CD14-positive monocyte (primary cell): ENCODE measurements at regions not wholly inside any gene's neighbourhood (a gene's known extent, or its start where the extent isn't known, plus 50 kb on each side); places are given as distances from the start of the nearest gene placed in this dataset.
A peak's percentile ranks its signal among the peaks of the same experiment; 100 is the strongest.
"Not testable (repeated sequence)": the region's sequence is repeated elsewhere in the genome, so short reads cannot be mapped to it uniquely, and the experiment has no call there.

Experiments used
- DNase-seq, 3 donors: peaks; one replicate each; pipeline ENCODE4 v3.0.0-alpha.2; 2011 to 2022
- H2AFZ ChIP-seq: 2 replicates; pipeline ENCODE4 v1.6.0; 2012; ENCODE audit warnings: mild to moderate bottlenecking, low read depth, low read length, inconsistent platforms; ENCODE audit not compliant: insufficient read depth, poor library complexity, severe bottlenecking
- H3K27ac ChIP-seq, 2 donors: 1 replicate in 1 of 2; 2 replicates in 1 of 2; pipeline ENCODE4 v1.5.1; 2012 to 2013; ENCODE audit warnings: low read length in 2 of 2, control low read depth in 1 of 2, inconsistent platforms in 1 of 2, low read depth in 1 of 2, mild to moderate bottlenecking in 1 of 2
- H3K27me3 ChIP-seq, 2 donors: one replicate each; pipeline versions ENCODE4 v1.6.0 to v1.6.1; 2011 to 2013; ENCODE audit warnings: low read length in 2 of 2; ENCODE audit not compliant: control insufficient read depth in 2 of 2, insufficient read depth in 2 of 2
- H3K36me3 ChIP-seq, 2 donors: replicated peaks in 1 of 2; 1 replicate in 1 of 2; 2 replicates in 1 of 2; pipeline versions ENCODE4 v1.5.1 to v1.6.1; 2012 to 2013; ENCODE audit warnings: low read length in 2 of 2, control low read depth in 1 of 2, inconsistent platforms in 1 of 2, mild to moderate bottlenecking in 1 of 2; ENCODE audit not compliant: insufficient read depth in 2 of 2, control insufficient read depth in 1 of 2
- H3K4me1 ChIP-seq, 2 donors: 1 replicate in 1 of 2; 2 replicates in 1 of 2; pipeline versions ENCODE4 v1.5.1 to v1.6.1; 2012 to 2013; ENCODE audit warnings: low read length in 2 of 2, control low read depth in 1 of 2, inconsistent platforms in 1 of 2, mild to moderate bottlenecking in 1 of 2, moderate library complexity in 1 of 2; ENCODE audit not compliant: insufficient read depth in 2 of 2, control insufficient read depth in 1 of 2
- H3K4me2 ChIP-seq: replicated peaks from 2 replicates; pipeline ENCODE3; 2012; ENCODE audit warnings: low read length, moderate library complexity, mild to moderate bottlenecking; ENCODE audit not compliant: poor library complexity, severe bottlenecking; ENCODE audit errors: extremely low read depth
- H3K4me3 ChIP-seq, 3 experiments: fragments of 200-600 bp in 1 of 3; sonication (generic) in 1 of 3; replicated peaks in 1 of 3; 1 replicate in 2 of 3; 2 replicates in 1 of 3; pipeline ENCODE4 v1.5.1; 2011 to 2013; ENCODE audit warnings: low read length in 3 of 3, mild to moderate bottlenecking in 3 of 3, control low read depth in 2 of 3, low read depth in 2 of 3, inconsistent platforms in 1 of 3, moderate library complexity in 1 of 3
- H3K79me2 ChIP-seq: 2 replicates; pipeline ENCODE4 v1.6.0; 2012; ENCODE audit warnings: mild to moderate bottlenecking, control low read depth, inconsistent platforms, low read length, moderate library complexity; ENCODE audit not compliant: insufficient read depth
- H3K9ac ChIP-seq: 2 replicates; pipeline ENCODE4 v1.6.0; 2017; ENCODE audit warnings: low read length, mild to moderate bottlenecking; ENCODE audit not compliant: insufficient read depth, poor library complexity, severe bottlenecking
- H3K9me3 ChIP-seq, 2 donors: replicated peaks in 1 of 2; 1 replicate in 1 of 2; 2 replicates in 1 of 2; pipeline versions ENCODE4 v1.5.1 to v1.6.1; 2012 to 2013; ENCODE audit warnings: low read length in 2 of 2, control low read depth in 1 of 2; ENCODE audit not compliant: control insufficient read depth in 1 of 2, insufficient read depth in 1 of 2
- H4K20me1 ChIP-seq: 2 replicates; pipeline ENCODE4 v1.6.0; 2012; ENCODE audit warnings: mild to moderate bottlenecking, low read length, control low read depth, moderate library complexity; ENCODE audit not compliant: insufficient read depth
- H3K27ac Mint-ChIP-seq, 7 donors: one replicate each; pipeline ENCODE4 v1.8.0; 2020; ENCODE audit warnings: mild to moderate bottlenecking in 7 of 7, mixed read lengths in 7 of 7, moderate library complexity in 6 of 7, inconsistent platforms in 2 of 7
- H3K27me3 Mint-ChIP-seq, 3 donors: one replicate each; pipeline ENCODE4 v1.8.0; 2021 to 2022; ENCODE audit warnings: low read depth in 3 of 3, mild to moderate bottlenecking in 3 of 3, mixed read lengths in 3 of 3, moderate library complexity in 3 of 3, inconsistent platforms in 1 of 3
- H3K36me3 Mint-ChIP-seq, 2 donors: one replicate each; pipeline ENCODE4 v1.8.0; 2020; ENCODE audit warnings: mixed read lengths in 2 of 2, inconsistent platforms in 1 of 2, mild to moderate bottlenecking in 1 of 2
- H3K4me1 Mint-ChIP-seq: one replicate; pipeline ENCODE4 v1.8.0; 2020; ENCODE audit warnings: mild to moderate bottlenecking, mixed read lengths
- H3K4me3 Mint-ChIP-seq, 2 donors: one replicate each; pipeline ENCODE4 v1.8.0; 2020; ENCODE audit warnings: mild to moderate bottlenecking in 2 of 2, mixed read lengths in 2 of 2, moderate library complexity in 1 of 2
- H3K9me3 Mint-ChIP-seq, 7 donors: one replicate each; pipeline ENCODE4 v1.8.0; 2020 to 2022; ENCODE audit warnings: mixed read lengths in 7 of 7, mild to moderate bottlenecking in 6 of 7, moderate library complexity in 6 of 7, inconsistent platforms in 2 of 7
- WGBS: methylation state at CpG from one replicate; pipeline ENCODE4 v1.1.5; 2013; ENCODE audit warnings: missing lambda C conversion rate; ENCODE audit not compliant: insufficient coverage; 5-methylcytosine and 5-hydroxymethylcytosine counted together
- intact Hi-C, 2 donors: fragments of 100-400 bp; cut with micrococcal nuclease; formaldehyde crosslinking; loops; one replicate each; pipeline versions ENCODE4 v1.15.0 to v1.15.1; 2023

- H3K36me3 ChIP-seq, H3K27ac ChIP-seq, H3K27me3 ChIP-seq, H3K36me3 Mint-ChIP-seq, H3K4me3 ChIP-seq, H4K20me1 ChIP-seq, H3K9ac ChIP-seq, H2AFZ ChIP-seq, H3K9me3 Mint-ChIP-seq, H3K4me2 ChIP-seq, H3K9me3 ChIP-seq, H3K4me3 Mint-ChIP-seq, DNase-seq, H3K79me2 ChIP-seq, H3K27me3 Mint-ChIP-seq: not testable (repeated sequence)
- Mint-ChIP-seq H3K27ac (peak overlapping the region in 4 of 7 donors; percentile 68 to 84 (median 72)), H3K4me1 (peaks cover 59% of the 10 kb centered on the region)
- intact Hi-C loops, result loop anchor here in 1 of 2 donors (5.0 kb wide), 1 partner anchor 59 kb away; no protein-coding TSS in a partner anchor
- H3K4me1 ChIP-seq, result peaks cover 45 to 52% of the 10 kb centered on the region in 2 donors
- WGBS, result no CpG with 5 or more reads among the region's 9 CpGs
These were observed 83.6 kb upstream of the CRYM start for GRCh38 chr16:21361612-21362227.

GRCh38 chr16:21361045-21361444, 83.0 kb upstream of the CRYM start:
- H3K36me3 Mint-ChIP-seq, H3K27ac ChIP-seq, DNase-seq, H3K4me2 ChIP-seq, H3K27me3 Mint-ChIP-seq, H2AFZ ChIP-seq, H3K36me3 ChIP-seq, H4K20me1 ChIP-seq, H3K27me3 ChIP-seq, H3K79me2 ChIP-seq, H3K4me3 ChIP-seq, H3K4me3 Mint-ChIP-seq, H3K9me3 ChIP-seq, H3K9me3 Mint-ChIP-seq, H3K9ac ChIP-seq: not testable (repeated sequence)
- no CpG with 5 or more reads among the region's 3 CpGs for WGBS
- peaks cover 66% of the 10 kb centered on the region for H3K4me1 Mint-ChIP-seq
- intact Hi-C loops, result loop anchor here in 1 of 2 donors (5.0 kb wide), 1 partner anchor 59 kb away; no protein-coding TSS in a partner anchor
- peaks cover 52 to 59% of the 10 kb centered on the region in 2 donors for H3K4me1 ChIP-seq
- H3K27ac Mint-ChIP-seq, result peak overlapping the region in 4 of 7 donors; percentile 63 to 93 (median 74)

DNA sequence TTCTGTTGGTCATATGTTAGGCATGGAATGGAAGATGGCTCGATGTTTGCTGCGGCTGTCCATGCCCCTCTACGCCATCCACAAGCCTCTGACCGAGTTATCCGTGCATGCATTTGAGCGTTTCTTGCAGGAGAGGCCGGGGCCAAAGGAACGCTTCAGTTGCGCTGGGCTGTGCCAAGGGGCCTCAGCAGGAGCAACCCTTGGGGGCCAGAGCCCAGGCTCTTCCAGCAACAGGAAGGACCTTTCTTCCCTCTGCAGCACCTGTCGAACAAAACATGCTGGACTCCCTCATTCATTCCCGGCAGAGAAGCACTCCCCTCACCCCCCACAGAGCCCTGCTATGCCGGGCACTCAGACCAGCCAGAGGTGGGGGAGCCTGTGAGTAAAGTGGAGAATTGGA, 81.4 kb upstream of the CRYM start:
- peak overlapping the region; percentile 92 to 99 (median 98) for H3K27ac Mint-ChIP-seq
- Histone ChIP-seq H3K9ac (peak overlapping the region; percentile 8), H3K27ac (peak overlapping the region; percentile 39 to 73), H3K4me1 (peaks cover 53 to 60% of the 10 kb centered on the region in 2 donors)
- H3K79me2 ChIP-seq, H4K20me1 ChIP-seq, H3K27me3 ChIP-seq, H3K9me3 Mint-ChIP-seq, H3K4me3 ChIP-seq, DNase-seq, H3K4me3 Mint-ChIP-seq, H3K27me3 Mint-ChIP-seq, intact Hi-C loops, H3K9me3 ChIP-seq, H3K36me3 Mint-ChIP-seq, H3K4me2 ChIP-seq, H2AFZ ChIP-seq, H3K36me3 ChIP-seq: not testable (repeated sequence)
- H3K4me1 Mint-ChIP-seq, result peaks cover 65% of the 10 kb centered on the region
- 92% methylated on average over 9 of the region's 12 CpGs for WGBS

DNA sequence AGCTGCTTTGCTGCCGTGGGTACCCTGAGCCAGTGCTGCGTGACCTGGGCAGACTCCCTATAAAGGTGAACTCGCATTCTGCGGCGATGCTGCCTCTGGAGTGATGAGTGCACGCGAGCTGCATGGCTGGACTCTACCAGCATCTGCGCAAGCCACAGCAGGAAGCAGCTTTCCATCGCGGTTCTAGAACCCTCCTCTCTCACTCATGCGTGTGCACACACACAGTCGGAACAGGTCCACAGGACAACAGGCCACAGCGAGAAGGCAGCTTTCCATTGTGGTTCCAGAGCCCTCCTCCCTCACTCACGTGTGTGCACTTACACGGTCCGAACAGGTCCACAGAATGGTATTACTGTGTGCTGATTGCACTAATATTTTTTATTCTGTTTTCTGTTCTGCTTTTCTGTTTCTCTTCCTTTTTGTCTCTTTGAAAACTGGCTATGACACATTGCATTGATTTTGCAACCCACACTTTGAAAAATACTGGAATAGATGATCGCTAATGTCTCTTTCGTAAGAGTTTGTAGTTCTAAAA, 80.2 kb upstream of the CRYM start:
- Histone ChIP-seq H3K4me1 (peaks cover 45 to 51% of the 10 kb centered on the region in 2 donors), H3K9ac (peak overlapping the region; percentile 56), H2AFZ (peak overlapping the region; percentile 21), H3K27ac (peak overlapping the region; percentile 82 to 84), H3K4me3 (peak overlapping the region; percentile 20 to 51 (median 32))
- peak overlapping the region; percentile 92 to 99 (median 98) for H3K27ac Mint-ChIP-seq
- peaks cover 55% of the 10 kb centered on the region for H3K4me1 Mint-ChIP-seq
- H3K27me3 Mint-ChIP-seq, H3K9me3 ChIP-seq, H3K36me3 Mint-ChIP-seq, H3K9me3 Mint-ChIP-seq, H3K4me2 ChIP-seq, H3K79me2 ChIP-seq, H3K36me3 ChIP-seq, intact Hi-C loops, H4K20me1 ChIP-seq, H3K27me3 ChIP-seq: not testable (repeated sequence)
- peak overlapping the region; percentile 66 to 83 for H3K4me3 Mint-ChIP-seq
- DNase-seq, result peak; percentile 78 to 89 (median 78)
- WGBS, result 14% methylated on average over 13 of the region's 18 CpGs
